BJ (cell line): ENCODE measurements at regions not wholly inside any gene's neighbourhood (a gene's known extent, or its start where the extent isn't known, plus 50 kb on each side); places are given as distances from the start of the nearest gene placed in this dataset.

Experiments used
- CTCF ChIA-PET: fragments of 350-600 bp; formaldehyde crosslinking; extraction: SDS; loops from one replicate; lab custom pipeline; 2021; ENCODE audit warnings: antibody characterized with exemption, inconsistent platforms; lab: Yijun Ruan, JAX
- POLR2A ChIA-PET: fragments of 300-600 bp; sonication (Branson Sonifier 250); formaldehyde crosslinking; extraction: SDS; loops from one replicate; lab custom pipeline; 2021; ENCODE audit warnings: antibody characterized with exemption; lab: Charles Lee
- DNase-seq: peaks from one replicate; pipeline ENCODE4 v3.0.0-alpha.2; 2011; ENCODE audit warnings: low read depth
- H3K27me3 ChIP-seq: 2 replicates; pipeline ENCODE4 v1.6.0; 2011; ENCODE audit warnings: low read length; ENCODE audit not compliant: control insufficient read depth, insufficient read depth
- H3K36me3 ChIP-seq: 2 replicates; pipeline ENCODE4 v1.5.1; 2011; ENCODE audit warnings: low read length; ENCODE audit not compliant: control insufficient read depth, insufficient read depth
- H3K4me3 ChIP-seq: 2 replicates; pipeline ENCODE4 v1.5.1; 2011; ENCODE audit warnings: low read depth, mild to moderate bottlenecking, control low read depth, low read length
- TF ChIP-seq, protein P1 (sequence below): IDR thresholded peaks from 2 replicates; pipeline ENCODE4 v1.5.1; 2011; ENCODE audit warnings: low read depth, mild to moderate bottlenecking, control low read depth, inconsistent platforms, low read length, moderate library complexity; ENCODE audit not compliant: insufficient read depth

- no peak for DNase-seq
- TF ChIP-seq, protein P1, sequence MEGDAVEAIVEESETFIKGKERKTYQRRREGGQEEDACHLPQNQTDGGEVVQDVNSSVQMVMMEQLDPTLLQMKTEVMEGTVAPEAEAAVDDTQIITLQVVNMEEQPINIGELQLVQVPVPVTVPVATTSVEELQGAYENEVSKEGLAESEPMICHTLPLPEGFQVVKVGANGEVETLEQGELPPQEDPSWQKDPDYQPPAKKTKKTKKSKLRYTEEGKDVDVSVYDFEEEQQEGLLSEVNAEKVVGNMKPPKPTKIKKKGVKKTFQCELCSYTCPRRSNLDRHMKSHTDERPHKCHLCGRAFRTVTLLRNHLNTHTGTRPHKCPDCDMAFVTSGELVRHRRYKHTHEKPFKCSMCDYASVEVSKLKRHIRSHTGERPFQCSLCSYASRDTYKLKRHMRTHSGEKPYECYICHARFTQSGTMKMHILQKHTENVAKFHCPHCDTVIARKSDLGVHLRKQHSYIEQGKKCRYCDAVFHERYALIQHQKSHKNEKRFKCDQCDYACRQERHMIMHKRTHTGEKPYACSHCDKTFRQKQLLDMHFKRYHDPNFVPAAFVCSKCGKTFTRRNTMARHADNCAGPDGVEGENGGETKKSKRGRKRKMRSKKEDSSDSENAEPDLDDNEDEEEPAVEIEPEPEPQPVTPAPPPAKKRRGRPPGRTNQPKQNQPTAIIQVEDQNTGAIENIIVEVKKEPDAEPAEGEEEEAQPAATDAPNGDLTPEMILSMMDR = no peak
- Histone ChIP-seq H3K36me3 (no peaks in the 10 kb centered on the region), H3K27me3 (no peaks in the 10 kb centered on the region), H3K4me3 (no peak overlapping the region)
- ChIA-PET POLR2A (no interaction called here), CTCF (no interaction called here)
These were observed 903.9 kb upstream of the FOXG1 start for GRCh38 chr14:27862684-27863083.

DNA sequence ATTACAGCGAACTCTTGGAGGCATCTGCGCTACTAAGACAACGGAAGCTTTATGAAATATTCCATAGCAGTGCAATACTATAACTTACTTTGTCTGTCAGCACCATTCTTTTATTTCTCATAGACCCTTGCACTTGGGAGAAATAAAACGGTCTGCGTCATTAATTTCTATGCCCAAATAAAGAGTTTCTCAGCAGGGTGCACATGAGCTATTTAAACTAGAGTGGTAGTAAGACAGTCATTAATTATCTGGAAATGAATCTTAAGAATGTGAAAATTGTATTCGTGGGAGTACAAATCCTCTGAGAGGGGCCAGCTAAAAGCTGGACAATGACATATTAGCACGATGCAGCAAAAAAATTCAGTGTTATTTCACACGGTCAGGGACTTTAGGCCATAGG, 903.4 kb upstream of the FOXG1 start:
- CTCF ChIA-PET = no interaction called here

DNA sequence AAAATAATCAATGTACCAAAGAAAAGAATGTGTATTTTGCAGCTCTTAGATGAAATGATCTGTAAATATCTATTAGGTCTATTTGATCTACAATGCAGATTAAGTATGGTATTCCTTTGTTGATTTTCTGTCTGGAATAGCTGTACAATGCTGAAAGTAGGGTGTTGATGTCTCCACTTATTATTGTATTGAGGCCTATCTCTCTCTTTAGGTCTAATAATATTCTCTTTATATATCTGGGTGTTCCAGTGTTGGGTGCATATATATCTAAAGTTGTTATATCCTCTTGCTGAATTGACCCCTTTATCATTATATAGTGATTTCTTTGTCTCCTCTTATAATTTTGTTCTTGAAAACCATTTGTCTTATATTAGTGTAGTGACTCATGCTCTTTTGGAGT, 885.5 kb upstream of the FOXG1 start:
- TF ChIP-seq, protein P1 = no peak
- CTCF ChIA-PET = no interaction called here

More for the DNA sequence above, 903.4 kb upstream of the FOXG1 start:
- POLR2A ChIA-PET = no interaction called here
- no peaks in the 10 kb centered on the region for H3K27me3 ChIP-seq
- TF ChIP-seq, protein P1 = no peak
- no peak overlapping the region for H3K4me3 ChIP-seq
- no peak for DNase-seq
- H3K36me3 ChIP-seq = no peaks in the 10 kb centered on the region

GRCh38 chr14:27881646-27882045, 884.9 kb upstream of the FOXG1 start:
- Histone ChIP-seq H3K36me3 (no peaks in the 10 kb centered on the region), H3K27me3 (no peaks in the 10 kb centered on the region), H3K4me3 (no peak overlapping the region)
- CTCF ChIA-PET = no interaction called here
- TF ChIP-seq, protein P1 = no peak
- POLR2A ChIA-PET = no interaction called here
- DNase-seq = no peak

More for the DNA sequence above, 885.5 kb upstream of the FOXG1 start:
- no peak for DNase-seq
- no peaks in the 10 kb centered on the region for H3K27me3 ChIP-seq
- H3K4me3 ChIP-seq = no peak overlapping the region
- H3K36me3 ChIP-seq = no peaks in the 10 kb centered on the region
- POLR2A ChIA-PET = no interaction called here

GRCh38 chr14:27886256-27886655, 880.3 kb upstream of the FOXG1 start:
- TF ChIP-seq, protein P1 = no peak
- H3K4me3 ChIP-seq = no peak overlapping the region
- H3K27me3 ChIP-seq = no peaks in the 10 kb centered on the region
- DNase-seq = no peak
- no peaks in the 10 kb centered on the region for H3K36me3 ChIP-seq
- POLR2A ChIA-PET = no interaction called here
- CTCF ChIA-PET = no interaction called here
